HG03039 (cell line): ENCODE measurements at regions not wholly inside any gene's neighbourhood (a gene's known extent, or its start where the extent isn't known, plus 50 kb on each side); places are given as distances from the start of the nearest gene placed in this dataset.
"Not testable (repeated sequence)": the region's sequence is repeated elsewhere in the genome, so short reads cannot be mapped to it uniquely, and the experiment has no call there.

Source experiments
- ATAC-seq: cut with Tn5 transposase; IDR thresholded peaks from one replicate; pipeline ENCODE4 v1.9.1; 2021; ENCODE audit warnings: mild to moderate bottlenecking, moderate library complexity; ENCODE audit not compliant: unreplicated experiment

- no peak for ATAC-seq
Measured at GRCh38 chr3:145188079-145188770, 972.8 kb downstream of the PLOD2 start.

DNA sequence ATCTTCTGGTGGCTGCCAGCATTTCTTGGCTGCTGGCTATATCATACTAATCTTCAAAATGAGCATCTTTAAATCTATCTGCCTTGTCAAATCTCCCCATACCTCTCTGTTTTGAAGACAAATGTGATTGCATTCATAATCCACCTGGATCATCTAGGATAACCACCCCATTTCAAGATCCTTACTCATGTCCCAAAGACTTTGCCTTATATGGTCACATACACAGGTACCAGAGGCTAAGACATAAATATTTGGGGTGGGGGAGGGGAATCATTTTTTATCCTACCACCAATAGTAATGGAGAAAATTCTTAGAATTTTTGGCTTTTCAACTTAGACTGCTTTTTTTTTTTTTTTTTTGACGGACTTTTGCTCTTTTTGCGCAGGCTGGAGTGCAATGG is 970.8 kb downstream of the PLOD2 start:
- ATAC-seq, result no peak

DNA sequence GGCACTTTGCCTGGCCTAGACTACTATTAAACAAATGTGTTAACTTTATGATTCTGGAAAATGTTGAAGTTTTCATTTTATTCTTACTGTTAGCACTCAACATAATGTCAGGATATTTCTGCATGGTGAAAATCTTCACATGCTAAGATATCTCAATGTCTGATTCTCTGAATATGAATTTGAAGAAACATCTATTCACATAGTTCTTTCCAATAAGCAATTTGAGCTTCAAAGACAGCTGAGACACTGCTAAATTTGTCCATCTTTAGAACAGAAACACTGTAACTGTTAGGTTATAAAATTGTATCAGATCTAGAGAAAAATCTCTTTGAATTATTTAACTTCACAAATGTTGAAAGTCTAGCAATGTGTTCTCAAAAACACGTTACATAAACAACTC is 970.2 kb downstream of the PLOD2 start:
- ATAC-seq, result no peak

- no peak for ATAC-seq
Measured at GRCh38 chr3:145191543-145191942, 969.4 kb downstream of the PLOD2 start.

GRCh38 chr3:145197051-145197820 is 963.7 kb downstream of the PLOD2 start:
- no peak for ATAC-seq

GRCh38 chr3:145197821-145198220 is 963.2 kb downstream of the PLOD2 start:
- ATAC-seq, result no peak

- ATAC-seq, result no peak
Measured at GRCh38 chr3:145209561-145209960, 951.4 kb downstream of the PLOD2 start.

DNA sequence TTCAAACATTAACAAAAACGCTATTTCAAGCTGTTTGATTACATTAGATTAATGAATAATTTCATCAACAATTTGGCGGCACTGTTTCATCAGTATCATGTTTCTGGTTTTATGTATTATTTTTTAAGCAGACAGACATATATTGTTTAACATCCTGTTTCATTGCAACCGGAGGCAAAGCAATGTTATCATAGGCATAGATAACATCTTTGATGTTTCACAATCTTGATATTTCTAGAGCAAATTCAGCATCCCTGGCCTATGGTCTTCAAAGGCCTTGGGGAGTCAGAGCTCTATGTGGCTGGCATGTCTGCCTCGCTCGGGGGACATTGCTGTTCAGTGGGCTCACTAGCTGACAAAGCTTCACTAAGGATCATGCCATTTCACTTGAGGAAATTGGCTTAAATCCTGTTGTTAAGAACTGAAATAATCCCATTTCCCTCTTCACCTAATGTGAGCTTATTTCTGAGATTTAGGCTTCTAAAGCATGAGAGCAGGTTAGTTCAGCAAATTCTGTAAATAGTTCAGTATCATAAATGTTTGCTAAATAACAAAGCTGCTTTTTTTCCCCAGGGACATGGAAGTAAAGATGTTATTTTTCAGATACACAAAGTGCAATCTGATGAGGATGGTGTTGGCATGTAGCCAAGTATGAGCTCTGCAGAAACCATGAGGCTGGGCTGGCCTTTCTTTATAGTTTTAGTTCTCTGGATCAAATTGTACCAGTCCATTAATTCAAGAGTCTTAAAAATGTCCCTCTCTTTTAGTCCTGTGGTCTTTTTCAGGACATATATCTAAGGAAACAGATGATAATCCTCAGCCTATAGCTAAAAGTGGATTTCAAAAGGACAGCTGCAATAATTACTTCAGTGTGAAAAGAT is 941.4 kb downstream of the PLOD2 start:
- ATAC-seq, result no peak

- no peak for ATAC-seq
Measured at GRCh38 chr3:145224886-145225285, 936.1 kb downstream of the PLOD2 start.

- no peak for ATAC-seq
Measured at GRCh38 chr3:145243875-145244274, 917.1 kb downstream of the PLOD2 start.

DNA sequence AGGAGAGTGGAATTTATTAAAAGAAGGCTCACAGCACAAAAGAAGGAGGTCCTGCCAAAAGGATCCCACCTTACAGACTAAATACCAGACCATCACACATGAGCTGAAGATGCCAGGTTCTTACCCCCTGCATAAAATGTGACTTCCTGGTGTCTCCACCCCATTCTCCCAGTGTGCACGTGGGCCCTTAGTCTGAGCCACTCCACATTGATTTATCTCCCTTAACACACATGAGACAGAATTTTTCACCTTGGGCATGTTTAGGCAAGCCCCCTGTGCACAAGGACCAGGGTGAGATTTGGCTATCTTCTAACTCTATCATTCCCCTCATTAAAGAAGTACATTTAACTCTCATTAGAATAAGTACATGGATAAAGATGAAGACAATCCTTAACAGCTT is 916.7 kb downstream of the PLOD2 start:
- ATAC-seq, result no peak

DNA sequence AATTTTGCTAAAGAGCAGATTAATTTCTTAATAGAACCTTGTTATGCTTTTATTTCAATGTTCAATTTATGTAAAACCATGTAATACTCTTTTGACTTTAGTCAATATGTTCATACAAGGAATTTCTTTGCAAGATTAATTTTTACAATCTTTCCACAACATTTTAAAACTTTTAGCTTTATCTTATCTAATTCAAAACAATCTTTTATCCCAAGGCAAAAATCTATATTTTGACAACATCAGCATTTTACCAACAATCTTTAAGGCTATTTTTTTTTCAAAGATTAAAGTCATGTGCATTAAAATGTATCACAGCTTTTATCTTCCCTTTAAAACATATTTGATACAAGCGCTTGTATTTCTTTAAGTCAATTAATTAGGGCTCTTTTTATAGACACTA is 914.7 kb downstream of the PLOD2 start:
- ATAC-seq, result no peak

GRCh38 chr3:145248928-145249327 is 912.1 kb downstream of the PLOD2 start:
- no peak for ATAC-seq

DNA sequence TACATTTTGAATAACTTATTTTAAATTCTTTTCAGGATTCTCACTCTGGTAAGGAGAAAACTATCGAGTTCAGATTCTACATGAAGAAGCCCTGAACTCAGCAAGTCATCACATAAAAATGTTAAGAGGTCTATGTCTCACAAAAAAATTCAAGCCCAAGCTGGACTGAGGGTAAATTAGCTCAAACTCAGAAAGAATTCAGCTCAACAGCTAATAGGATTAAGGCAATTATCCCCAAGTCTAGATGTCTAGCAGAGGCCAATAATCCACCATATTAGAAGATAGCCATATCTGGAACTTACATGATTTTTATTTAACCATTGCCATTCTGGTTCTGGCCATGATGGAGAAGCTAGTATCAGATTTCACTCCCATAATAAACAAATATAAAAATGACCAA is 909.7 kb downstream of the PLOD2 start:
- ATAC-seq, result no peak

DNA sequence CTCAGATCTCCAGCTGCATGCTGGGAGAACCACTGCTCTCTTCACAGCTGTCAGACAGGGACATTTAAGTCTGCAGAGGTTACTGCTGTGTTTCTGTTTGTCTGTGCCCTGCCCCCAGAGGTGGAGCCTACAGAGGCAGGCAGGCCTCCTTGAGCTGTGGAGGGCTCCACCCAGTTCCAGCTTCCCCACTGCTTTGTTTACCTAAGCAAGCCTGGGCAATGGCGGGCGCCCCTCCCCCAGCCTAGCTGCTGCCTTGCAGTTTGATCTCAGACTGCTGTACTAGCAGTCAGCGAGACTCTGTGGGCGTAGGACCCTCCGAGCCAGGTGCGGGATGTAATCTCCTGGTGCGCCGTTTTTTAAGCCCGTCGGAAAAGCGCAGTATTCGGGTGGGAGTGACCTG is 903.0 kb downstream of the PLOD2 start:
- ATAC-seq, result not testable (repeated sequence)

GRCh38 chr3:145259166-145259880 is 901.7 kb downstream of the PLOD2 start:
- no peak for ATAC-seq

DNA sequence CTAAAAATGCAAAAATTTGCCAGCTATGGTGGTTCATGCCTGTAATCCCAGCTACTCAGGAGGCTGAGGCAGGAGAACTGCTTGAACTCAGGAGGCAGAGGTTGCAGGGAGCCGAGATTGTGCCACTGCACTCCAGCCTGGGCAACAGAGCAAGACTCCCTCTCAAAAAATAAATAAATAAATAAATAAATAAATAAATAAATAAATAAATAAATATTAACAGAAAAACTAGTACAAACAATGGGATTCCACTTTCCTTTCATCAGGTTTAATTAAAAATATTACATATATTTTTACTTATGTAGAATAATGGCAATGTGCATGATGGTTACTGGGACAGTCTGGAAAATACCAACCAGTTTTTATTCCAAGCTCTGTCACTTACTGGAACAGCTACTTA is 897.5 kb downstream of the PLOD2 start:
- not testable (repeated sequence) for ATAC-seq

DNA sequence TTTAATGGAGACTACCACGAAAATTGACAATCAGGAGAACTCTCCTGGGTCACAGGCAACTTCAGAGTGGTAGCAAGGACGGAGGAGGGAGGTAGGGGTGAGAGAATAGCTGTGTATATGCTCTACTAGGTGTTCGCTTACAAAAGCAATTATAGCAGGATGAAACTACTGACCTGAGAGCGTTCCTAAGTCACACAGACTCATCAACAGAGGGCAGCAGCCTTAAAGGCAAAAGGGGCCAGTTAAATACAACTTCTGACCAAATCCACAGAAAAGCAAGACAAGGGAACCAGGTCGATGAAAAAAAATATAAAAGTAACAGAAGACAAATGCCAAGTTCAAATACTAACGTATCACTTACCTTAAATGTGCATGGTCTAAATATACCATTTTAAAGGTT is 894.6 kb downstream of the PLOD2 start:
- ATAC-seq, result no peak

- no peak for ATAC-seq
Measured at GRCh38 chr3:145269106-145269505, 891.9 kb downstream of the PLOD2 start.

DNA sequence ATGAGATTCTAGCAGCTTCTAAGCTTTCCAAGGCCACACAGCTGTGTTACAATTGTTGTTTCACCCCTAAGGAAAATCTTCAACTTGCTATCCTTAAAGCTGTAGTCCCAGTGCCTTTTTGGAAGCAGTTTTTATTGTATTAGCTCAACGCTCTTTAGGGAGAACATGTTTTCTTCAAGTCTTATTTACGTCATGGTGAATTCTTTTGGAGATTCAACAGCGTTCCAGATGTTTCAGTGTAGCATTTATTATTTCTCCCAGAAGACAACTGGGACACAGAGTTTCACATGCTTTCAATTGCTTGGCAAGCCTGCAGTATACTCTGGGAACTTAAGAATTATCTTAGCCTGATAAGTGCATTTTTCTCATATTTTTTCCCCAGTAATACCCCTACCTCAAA is 888.3 kb downstream of the PLOD2 start:
- ATAC-seq, result no peak

GRCh38 chr3:145282505-145282904 is 878.5 kb downstream of the PLOD2 start:
- no peak for ATAC-seq
